Breast epithelium (tissue), 3 donors: ENCODE measurements at regions not wholly inside any gene's neighbourhood (a gene's known extent, or its start where the extent isn't known, plus 50 kb on each side); places are given as distances from the start of the nearest gene placed in this dataset.

ENCODE experiments used
- POLR2AphosphoS5 ChIP-seq, 3 donors: sonication (generic); formaldehyde crosslinking; IDR thresholded peaks; one replicate each; pipeline ENCODE4 v1.6.1; 2017; ENCODE audit warnings: antibody characterized with exemption in 3 of 3
- TF ChIP-seq, protein P1 (sequence below), 3 donors: fragments of 450-650 bp; IDR thresholded peaks; one replicate each; pipeline ENCODE4 v1.5.1; 2016 to 2017; ENCODE audit warnings: antibody characterized with exemption in 3 of 3, mild to moderate bottlenecking in 3 of 3, moderate library complexity in 3 of 3

DNA sequence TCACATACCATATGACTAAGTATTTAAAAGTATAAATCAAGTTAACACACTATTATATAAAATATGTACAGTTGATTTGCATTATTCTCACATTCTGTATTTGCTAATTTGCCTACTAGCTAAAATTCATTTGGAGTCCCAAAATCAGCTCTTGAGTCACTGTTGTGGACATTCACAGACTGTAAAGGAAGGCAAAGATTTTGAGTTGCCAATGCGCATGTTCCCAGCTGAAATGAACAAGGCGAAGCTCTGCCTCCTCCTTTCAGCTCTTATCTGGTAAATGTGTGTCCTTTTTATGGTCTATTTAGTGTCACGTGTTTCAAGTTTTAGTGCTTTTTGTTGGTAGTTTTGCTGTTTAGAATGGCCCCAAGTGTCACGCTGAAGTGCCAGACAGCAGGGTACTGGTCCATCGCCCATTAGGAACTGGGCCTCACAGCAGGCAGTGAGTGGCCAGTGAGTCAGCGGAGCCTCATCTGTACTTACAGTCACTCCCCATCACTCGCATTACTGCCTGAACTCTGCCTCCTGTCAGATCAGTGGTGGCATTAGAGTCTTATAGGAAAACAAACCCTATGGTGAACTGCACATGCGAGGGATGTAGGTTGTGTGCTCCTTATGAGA, 87.2 kb upstream of the ADTRP start:
- TF ChIP-seq, protein P1, sequence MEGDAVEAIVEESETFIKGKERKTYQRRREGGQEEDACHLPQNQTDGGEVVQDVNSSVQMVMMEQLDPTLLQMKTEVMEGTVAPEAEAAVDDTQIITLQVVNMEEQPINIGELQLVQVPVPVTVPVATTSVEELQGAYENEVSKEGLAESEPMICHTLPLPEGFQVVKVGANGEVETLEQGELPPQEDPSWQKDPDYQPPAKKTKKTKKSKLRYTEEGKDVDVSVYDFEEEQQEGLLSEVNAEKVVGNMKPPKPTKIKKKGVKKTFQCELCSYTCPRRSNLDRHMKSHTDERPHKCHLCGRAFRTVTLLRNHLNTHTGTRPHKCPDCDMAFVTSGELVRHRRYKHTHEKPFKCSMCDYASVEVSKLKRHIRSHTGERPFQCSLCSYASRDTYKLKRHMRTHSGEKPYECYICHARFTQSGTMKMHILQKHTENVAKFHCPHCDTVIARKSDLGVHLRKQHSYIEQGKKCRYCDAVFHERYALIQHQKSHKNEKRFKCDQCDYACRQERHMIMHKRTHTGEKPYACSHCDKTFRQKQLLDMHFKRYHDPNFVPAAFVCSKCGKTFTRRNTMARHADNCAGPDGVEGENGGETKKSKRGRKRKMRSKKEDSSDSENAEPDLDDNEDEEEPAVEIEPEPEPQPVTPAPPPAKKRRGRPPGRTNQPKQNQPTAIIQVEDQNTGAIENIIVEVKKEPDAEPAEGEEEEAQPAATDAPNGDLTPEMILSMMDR (IDR thresholded peaks at IDR 0.05): no peak
- TF ChIP-seq POLR2AphosphoS5 (IDR thresholded peaks at IDR 0.05): no peak
